ENCODE measurements at regions not wholly inside any gene's neighbourhood (a gene's known extent, or its start where the extent isn't known, plus 50 kb on each side); places are given as distances from the start of the nearest gene placed in this dataset.

DNA sequence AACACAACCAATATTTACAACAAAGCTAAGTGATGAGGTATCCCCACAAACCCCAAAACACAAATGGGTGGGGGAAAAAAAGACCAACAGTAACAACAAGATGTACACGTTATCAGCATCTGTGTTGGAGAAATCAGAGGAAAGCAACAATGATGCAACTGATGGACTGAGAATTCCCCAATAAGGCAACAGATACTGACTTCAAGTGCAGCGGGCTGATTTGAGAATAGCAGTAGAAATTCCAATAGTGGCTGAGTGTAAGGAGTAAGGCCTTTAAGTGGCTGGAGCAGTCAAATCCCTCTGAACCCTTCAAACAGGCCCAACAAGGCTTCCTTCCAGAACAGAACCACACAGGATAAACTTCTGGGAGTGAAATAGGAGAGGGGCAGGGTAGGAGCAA is 97.6 kb downstream of the TM2D1 start:
- no peak for DNase-seq

- DNase-seq: no peak
Observed at GRCh38 chr1:61626816-61627215, 98.1 kb downstream of the TM2D1 start.

GRCh38 chr1:61623852-61624251 is 101.1 kb downstream of the TM2D1 start:
- no peak for DNase-seq

- no peak for DNase-seq
Observed at GRCh38 chr1:61620536-61620935, 104.4 kb downstream of the TM2D1 start.

DNA sequence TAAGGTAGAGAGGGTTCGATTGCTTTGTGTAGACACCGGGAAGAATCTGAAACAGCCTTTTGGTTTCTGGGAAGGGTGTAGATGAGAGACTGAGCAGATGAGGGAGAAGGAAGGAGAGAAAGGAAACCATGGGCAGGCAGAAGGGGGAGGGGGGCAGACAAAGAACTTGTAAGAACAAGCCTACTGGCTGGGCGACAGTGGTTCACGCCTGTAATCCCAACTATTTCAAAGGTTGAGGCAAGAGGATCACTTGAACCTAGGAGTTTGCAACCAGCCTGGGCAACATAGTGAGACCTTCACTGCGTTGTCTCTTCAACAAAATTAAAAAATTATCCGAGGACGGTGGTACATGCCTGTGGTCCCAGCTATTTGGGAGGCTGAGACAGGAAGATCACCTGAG is 106.2 kb downstream of the TM2D1 start:
- no peak for DNase-seq

GRCh38 chr1:61618193-61618592 is 106.7 kb downstream of the TM2D1 start:
- DNase-seq: no peak

- DNase-seq: no peak
Observed at GRCh38 chr1:61616830-61617229, 108.1 kb downstream of the TM2D1 start.

- peak in 1 of 2 donors; percentile 1 for DNase-seq
Observed at GRCh38 chr1:61612602-61613001, 112.3 kb downstream of the TM2D1 start.

DNA sequence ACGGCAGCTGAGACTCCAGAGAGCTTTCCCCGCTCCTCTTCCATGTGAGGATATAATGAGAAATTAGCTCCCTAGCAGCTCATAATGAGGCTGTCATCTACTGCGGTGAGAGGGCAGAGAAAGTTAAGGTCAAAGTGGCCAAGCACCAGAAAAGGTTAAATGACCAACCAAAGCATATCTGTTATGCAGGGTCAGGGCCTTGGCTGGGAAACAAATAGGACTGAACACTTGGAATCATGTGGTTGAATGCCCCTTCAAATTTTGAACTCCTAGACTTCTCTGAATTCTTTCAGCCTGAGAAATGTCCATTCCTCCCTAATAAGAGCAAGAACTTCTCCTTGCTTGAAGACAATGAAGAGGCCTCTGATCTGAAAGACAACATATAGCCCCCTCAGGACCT is 115.9 kb downstream of the TM2D1 start:
- no peak for DNase-seq

- no peak for DNase-seq
Observed at GRCh38 chr1:61607448-61607847, 117.5 kb downstream of the TM2D1 start.

DNA sequence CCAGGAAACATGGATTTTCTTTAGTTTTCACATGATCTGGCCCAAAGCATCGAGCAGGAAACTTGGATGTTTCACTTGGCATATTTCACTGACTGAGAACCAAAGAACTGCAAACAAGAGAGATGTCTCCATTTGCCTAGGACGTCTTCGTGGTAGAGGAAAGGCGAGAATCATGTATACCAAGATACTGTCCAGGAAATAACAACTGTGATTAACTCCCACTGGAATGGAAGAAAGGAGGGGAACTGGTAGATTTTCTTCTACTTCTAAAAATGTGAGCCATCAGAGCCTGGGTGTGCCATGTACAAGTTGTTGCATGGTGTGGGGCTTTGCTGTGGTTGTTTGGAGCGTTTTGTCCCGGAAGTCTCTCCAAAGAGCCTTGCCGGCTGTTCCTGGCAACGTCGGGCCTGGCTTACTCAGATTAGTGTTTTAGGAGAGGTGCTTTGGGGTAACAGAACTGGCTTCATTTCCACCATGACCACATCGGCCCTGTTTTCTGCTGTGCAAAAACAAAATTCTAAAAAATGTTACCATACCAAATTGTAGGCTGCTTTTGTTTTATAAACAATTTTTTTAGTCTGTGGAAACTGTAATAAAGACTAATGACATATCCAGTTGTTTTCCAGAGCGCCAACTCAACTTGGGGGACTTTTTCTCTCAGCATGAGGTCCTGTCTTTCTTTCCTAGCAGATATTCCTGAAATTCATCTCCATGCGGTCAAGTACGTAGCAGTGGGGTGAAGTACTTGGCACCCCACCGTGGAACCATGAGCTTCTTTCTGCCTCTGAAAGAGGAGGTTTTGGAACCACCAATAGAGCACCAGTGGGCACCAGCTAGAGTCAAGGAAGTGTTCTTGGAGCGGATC is 118.3 kb downstream of the TM2D1 start:
- no peak for DNase-seq

GRCh38 chr1:61605607-61606321 is 119.2 kb downstream of the TM2D1 start:
- no peak for DNase-seq

DNA sequence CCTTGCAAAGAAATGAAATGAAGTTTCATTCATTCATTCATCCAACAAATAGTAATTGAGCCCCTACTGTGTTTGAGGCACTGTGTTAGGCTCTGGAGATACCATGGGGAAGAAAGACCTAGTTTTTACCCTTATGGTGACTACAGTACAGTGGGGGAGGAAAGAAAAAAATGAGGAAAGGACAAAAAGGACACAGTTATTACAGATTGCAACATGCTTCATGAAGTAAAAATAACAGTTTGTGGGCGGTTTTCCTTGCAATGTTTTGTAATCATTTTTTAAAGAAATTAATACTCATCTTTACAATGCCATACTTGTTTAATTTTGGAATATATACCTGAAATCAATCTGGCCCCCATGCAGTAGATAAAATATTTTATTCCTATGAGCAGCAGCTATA is 120.3 kb downstream of the TM2D1 start:
- no peak for DNase-seq

GRCh38 chr1:61604261-61604660 is 120.7 kb downstream of the TM2D1 start:
- no peak for DNase-seq

DNA sequence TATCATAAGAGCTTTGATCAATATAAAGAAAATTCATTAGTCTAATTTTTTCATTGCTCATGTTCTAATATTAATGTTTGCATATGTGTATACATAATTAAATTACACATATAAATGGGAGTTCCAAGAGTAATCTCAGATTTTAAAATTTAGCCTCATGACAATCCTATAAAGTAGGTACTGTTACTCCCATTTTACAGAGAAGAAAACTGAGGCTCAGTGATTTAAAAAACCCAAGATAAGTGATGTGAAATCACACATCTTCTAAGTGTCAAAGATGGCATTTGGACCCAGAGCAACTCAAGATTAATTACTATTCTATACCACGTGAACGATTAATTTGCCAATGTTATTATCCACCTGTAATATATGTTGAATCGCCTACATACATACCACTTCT is 122.3 kb downstream of the TM2D1 start:
- DNase-seq: no peak

GRCh38 chr1:61597601-61598000 is 127.3 kb downstream of the TM2D1 start:
- DNase-seq: no peak

DNA sequence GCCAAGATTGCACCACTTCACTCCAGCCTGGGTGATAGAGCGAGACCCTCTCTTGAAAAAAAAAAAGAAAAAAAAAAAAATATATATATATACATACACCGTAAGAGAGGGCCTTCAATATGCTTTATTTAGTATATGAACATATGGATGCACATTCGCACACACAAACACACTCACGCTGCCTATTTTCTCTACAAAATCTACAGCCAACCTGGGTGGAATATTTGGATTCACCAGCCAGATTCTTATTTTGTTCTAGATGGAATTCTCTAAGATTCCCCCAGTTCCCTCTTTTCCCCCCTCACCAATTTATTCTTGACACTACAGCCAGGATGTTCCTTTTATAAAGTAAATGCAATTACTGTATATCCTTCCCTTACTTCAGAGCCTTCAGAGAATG is 131.6 kb downstream of the TM2D1 start:
- DNase-seq: no peak

DNA sequence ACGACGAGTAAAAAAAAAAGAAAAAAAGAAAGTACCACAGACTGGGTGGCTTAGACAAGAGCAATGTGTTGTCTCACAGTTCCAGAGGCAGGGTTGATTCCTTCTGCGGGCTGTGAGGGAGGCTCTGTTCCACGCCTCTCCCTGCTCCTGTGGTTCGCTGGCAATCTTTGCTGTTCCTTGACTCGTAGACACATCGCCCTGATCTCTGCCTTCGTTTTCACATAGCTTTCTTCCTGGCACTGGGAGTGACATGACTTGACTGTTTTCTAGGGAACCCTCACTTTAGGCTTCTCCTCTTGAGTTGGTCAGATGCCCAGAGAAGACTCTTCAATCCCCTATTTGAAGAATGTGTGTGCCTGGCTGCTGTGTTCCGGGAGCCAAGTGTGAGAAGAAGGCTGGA is 133.6 kb downstream of the TM2D1 start:
- no peak for DNase-seq

GRCh38 chr1:61588736-61589672 is 135.9 kb downstream of the TM2D1 start:
- DNase-seq: peak; percentile 28 to 44

- no peak for DNase-seq
Observed at GRCh38 chr1:61585714-61586113, 139.2 kb downstream of the TM2D1 start.

DNA sequence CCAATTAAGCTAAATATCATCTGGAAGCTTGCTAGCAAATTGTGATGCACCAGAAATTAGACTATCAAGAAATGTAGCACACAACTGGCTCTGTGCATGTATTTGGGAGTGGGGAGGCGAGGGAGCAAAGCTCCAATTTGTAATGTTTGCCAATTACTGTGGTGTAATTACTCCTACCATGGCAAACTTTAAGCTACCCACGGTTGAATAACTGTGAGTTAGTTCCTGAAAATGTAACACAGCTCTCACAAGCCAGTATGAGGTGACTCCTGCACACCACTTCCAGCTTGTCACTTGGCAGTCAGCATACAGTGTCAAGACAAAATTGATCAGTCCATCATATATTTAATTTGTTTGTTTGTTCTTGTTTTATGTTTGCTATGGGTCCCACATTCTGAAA is 141.2 kb downstream of the TM2D1 start:
- no peak for DNase-seq

GRCh38 chr1:61581251-61581650 is 143.7 kb downstream of the TM2D1 start:
- no peak for DNase-seq

- no peak for DNase-seq
Observed at GRCh38 chr1:61580417-61580816, 144.5 kb downstream of the TM2D1 start.
